22Rv1 (cell line): ENCODE measurements at regions not wholly inside any gene's neighbourhood (a gene's known extent, or its start where the extent isn't known, plus 50 kb on each side); places are given as distances from the start of the nearest gene placed in this dataset.
"Not testable (repeated sequence)": the region's sequence is repeated elsewhere in the genome, so short reads cannot be mapped to it uniquely, and the experiment has no call there.

Experiments used
- H3K27ac ChIP-seq: fragments of 450-650 bp; 2 replicates; pipeline ENCODE4 v1.5.1; 2017
- CTCF ChIP-seq: fragments of 450-650 bp; IDR thresholded peaks from 2 replicates; pipeline ENCODE4 v1.5.1; 2017; ENCODE audit warnings: mild to moderate bottlenecking
- ZFX ChIP-seq: fragments of 450-650 bp; IDR thresholded peaks from 2 replicates; pipeline ENCODE4 v1.6.1; 2017; ENCODE audit warnings: antibody characterized with exemption, borderline replicate concordance

GRCh38 chr14:37824939-37825712, 229.7 kb downstream of the TTC6 start:
- no peak overlapping the region for H3K27ac ChIP-seq
- no peak for TF ChIP-seq ZFX
- no peak for TF ChIP-seq CTCF

GRCh38 chr14:37826869-37827268, 231.4 kb downstream of the TTC6 start:
- peak overlapping the region; percentile 51 for H3K27ac ChIP-seq
- TF ChIP-seq ZFX (no peak), CTCF (no peak)

- no peak for TF ChIP-seq ZFX
- TF ChIP-seq CTCF = no peak
- no peak overlapping the region for H3K27ac ChIP-seq
Observed at GRCh38 chr14:37830271-37830670, 234.8 kb downstream of the TTC6 start.

GRCh38 chr14:37834275-37834674, 238.8 kb downstream of the TTC6 start:
- TF ChIP-seq CTCF (no peak), ZFX (no peak)
- no peak overlapping the region for H3K27ac ChIP-seq

GRCh38 chr14:37838778-37839177, 243.3 kb downstream of the TTC6 start:
- H3K27ac ChIP-seq = not testable (repeated sequence)

GRCh38 chr14:37841039-37841438, 245.6 kb downstream of the TTC6 start:
- not testable (repeated sequence) for H3K27ac ChIP-seq

- TF ChIP-seq ZFX = no peak
- no peak for TF ChIP-seq CTCF
- no peak overlapping the region for H3K27ac ChIP-seq
Observed at GRCh38 chr14:37842106-37842505, 246.7 kb downstream of the TTC6 start.

GRCh38 chr14:37843954-37844607, 248.7 kb downstream of the TTC6 start:
- TF ChIP-seq CTCF (no peak), ZFX (no peak)
- no peak overlapping the region for H3K27ac ChIP-seq
